Spleen (tissue), 11 donors: ENCODE measurements at regions not wholly inside any gene's neighbourhood (a gene's known extent, or its start where the extent isn't known, plus 50 kb on each side); places are given as distances from the start of the nearest gene placed in this dataset.

Experiments
- DNase-seq: peaks from one replicate; pipeline ENCODE4 v3.0.0-alpha.2; 2020
- H3K27ac ChIP-seq, 8 donors: fragments of 200-600 bp; sonication (generic) in 7 of 8; 1 replicate in 4 of 8; 2 replicates in 4 of 8; pipeline versions ENCODE4 v1.5.0 to v1.8.0; 2016 to 2021; ENCODE audit warnings: inconsistent platforms in 4 of 8, mild to moderate bottlenecking in 4 of 8, moderate library complexity in 1 of 8
- H3K27me3 ChIP-seq, 7 donors: fragments of 200-600 bp; sonication (generic) in 6 of 7; replicated peaks in 1 of 7; 1 replicate in 4 of 7; 2 replicates in 3 of 7; pipeline versions ENCODE4 v1.5.0 to v1.8.0; 2016 to 2021; ENCODE audit warnings: inconsistent platforms in 3 of 7, mild to moderate bottlenecking in 1 of 7
- H3K36me3 ChIP-seq, 6 donors: fragments of 200-600 bp; sonication (generic) in 5 of 6; 1 replicate in 4 of 6; 2 replicates in 2 of 6; pipeline versions ENCODE4 v1.5.0 to v1.8.0; 2016 to 2021; ENCODE audit warnings: inconsistent platforms in 2 of 6
- H3K4me1 ChIP-seq, 6 donors: fragments of 200-600 bp; sonication (generic) in 5 of 6; 1 replicate in 3 of 6; 2 replicates in 3 of 6; pipeline versions ENCODE4 v1.5.0 to v1.8.0; 2016 to 2021; ENCODE audit warnings: inconsistent platforms in 3 of 6
- H3K4me3 ChIP-seq, 8 donors: fragments of 200-600 bp; sonication (generic) in 7 of 8; 1 replicate in 4 of 8; 2 replicates in 4 of 8; pipeline versions ENCODE4 v1.5.0 to v1.8.0; 2016 to 2021; ENCODE audit warnings: inconsistent platforms in 4 of 8, mild to moderate bottlenecking in 4 of 8, moderate library complexity in 2 of 8
- H3K9me3 ChIP-seq, 8 donors: fragments of 200-600 bp; sonication (generic) in 7 of 8; 1 replicate in 4 of 8; 2 replicates in 4 of 8; pipeline versions ENCODE4 v1.5.0 to v1.8.0; 2016 to 2021; ENCODE audit warnings: inconsistent platforms in 4 of 8
- CTCF ChIP-seq, 11 experiments: fragments of 200-600 bp in 7 of 11; fragments of 450-650 bp in 4 of 11; sonication (generic) in 4 of 11; IDR thresholded peaks in 8 of 11; conservative IDR thresholded peaks in 3 of 11; 1 replicate in 7 of 11; 2 replicates in 4 of 11; pipeline versions ENCODE4 v1.4.0 to v1.8.0; 2016 to 2021; ENCODE audit warnings: antibody characterized with exemption in 11 of 11, inconsistent platforms in 4 of 11, mild to moderate bottlenecking in 1 of 11
- POLR2A ChIP-seq, 3 donors: fragments of 450-650 bp; IDR thresholded peaks; one replicate each; pipeline ENCODE4 v1.5.1; 2017; ENCODE audit warnings: antibody characterized with exemption in 3 of 3, mild to moderate bottlenecking in 1 of 3
- POLR2AphosphoS5 ChIP-seq, 3 donors: sonication (generic); formaldehyde crosslinking; IDR thresholded peaks; one replicate each; pipeline ENCODE4 v1.5.1; 2017; ENCODE audit warnings: antibody characterized with exemption in 3 of 3
- WGBS, 5 donors: extraction: QIAGEN DNeasy Blood & Tissue Kit in 3 of 5; methylation state at CpG; one replicate each; pipeline versions ENCODE4 v1.1.5 to v1.1.7; 2013 to 2018; 5-methylcytosine and 5-hydroxymethylcytosine counted together
- intact Hi-C: fragments of 100-400 bp; cut with DNase I; formaldehyde crosslinking; loops from one replicate; pipeline ENCODE4 v1.15.0; 2023; ENCODE audit warnings: low total_unique reads
- donor health status: healthy with polysubstance abuse.
- donor health status: DM: no; HTN: no; CAD: no; lungs with moderate emphysema.
- donor health status: DM: no; HTN: no; CAD: no.
- donor health status: Bipolar disorder and iron deficiency.
- donor health status: healthy.
- donor health status: DM: no; HTN: no; CAD: no.
- donor health status: DM: yes; HTN: yes; CAD: no.

GRCh38 chr5:4191041-4191440 is 595.4 kb downstream of the IRX1 start:
- intact Hi-C loops: no loop called here
- DNase-seq: no peak
- Histone ChIP-seq H3K4me3 (no peak overlapping the region), H3K4me1 (no peaks in the 10 kb centered on the region), H3K27me3 (no peaks in the 10 kb centered on the region), H3K9me3 (no peaks in the 10 kb centered on the region), H3K27ac (no peak overlapping the region), H3K36me3 (no peaks in the 10 kb centered on the region)
- TF ChIP-seq POLR2AphosphoS5 (IDR thresholded peaks at IDR 0.05) (no peak), CTCF (IDR thresholded peaks at IDR 0.05 in 8 of 11, conservative IDR thresholded peaks at IDR 0.05 in 3 of 11) (no peak), POLR2A (IDR thresholded peaks at IDR 0.05) (no peak)
- 94 to 97% (median 96%) methylated on average over 3 of the region's 3 CpGs for WGBS, 5 donors

GRCh38 chr5:4191703-4192102 is 596.1 kb downstream of the IRX1 start:
- H3K4me3 ChIP-seq: no peak overlapping the region
- H3K36me3 ChIP-seq: no peaks in the 10 kb centered on the region
- 89 to 94% (median 93%) methylated on average over 9 to 10 of the region's 10 CpGs for WGBS, 5 donors
- no peaks in the 10 kb centered on the region for H3K4me1 ChIP-seq
- H3K9me3 ChIP-seq: no peaks in the 10 kb centered on the region
- no peak for DNase-seq
- no peak for TF ChIP-seq POLR2AphosphoS5 (IDR thresholded peaks at IDR 0.05)
- TF ChIP-seq POLR2A (IDR thresholded peaks at IDR 0.05): no peak
- no peak for TF ChIP-seq CTCF (IDR thresholded peaks at IDR 0.05 in 8 of 11, conservative IDR thresholded peaks at IDR 0.05 in 3 of 11)
- H3K27me3 ChIP-seq: no peaks in the 10 kb centered on the region
- H3K27ac ChIP-seq: no peak overlapping the region
- intact Hi-C loops: no loop called here

GRCh38 chr5:4192111-4192510 is 596.5 kb downstream of the IRX1 start:
- H3K36me3 ChIP-seq: no peaks in the 10 kb centered on the region
- no peak for DNase-seq
- intact Hi-C loops: no loop called here
- H3K4me3 ChIP-seq: no peak overlapping the region
- H3K27ac ChIP-seq: no peak overlapping the region
- H3K4me1 ChIP-seq: no peaks in the 10 kb centered on the region
- WGBS, 5 donors: 88 to 94% (median 92%) methylated on average over 10 of the region's 10 CpGs
- H3K27me3 ChIP-seq: no peaks in the 10 kb centered on the region
- TF ChIP-seq POLR2A (IDR thresholded peaks at IDR 0.05): no peak
- no peak for TF ChIP-seq CTCF (IDR thresholded peaks at IDR 0.05 in 8 of 11, conservative IDR thresholded peaks at IDR 0.05 in 3 of 11)
- no peak for TF ChIP-seq POLR2AphosphoS5 (IDR thresholded peaks at IDR 0.05)
- H3K9me3 ChIP-seq: no peaks in the 10 kb centered on the region

- WGBS, 5 donors: 60 to 74% (median 64%) methylated on average over 8 of the region's 8 CpGs
- Histone ChIP-seq H3K27me3 (no peaks in the 10 kb centered on the region), H3K4me1 (no peaks in the 10 kb centered on the region), H3K4me3 (no peak overlapping the region), H3K36me3 (no peaks in the 10 kb centered on the region), H3K9me3 (no peaks in the 10 kb centered on the region), H3K27ac (no peak overlapping the region)
- no peak for DNase-seq
- intact Hi-C loops: no loop called here
- TF ChIP-seq POLR2AphosphoS5 (IDR thresholded peaks at IDR 0.05) (no peak), CTCF (IDR thresholded peaks at IDR 0.05 in 8 of 11, conservative IDR thresholded peaks at IDR 0.05 in 3 of 11) (no peak), POLR2A (IDR thresholded peaks at IDR 0.05) (no peak)
Measured at GRCh38 chr5:4196744-4197143, 601.1 kb downstream of the IRX1 start.
